ENCODE measurements at regions not wholly inside any gene's neighbourhood (a gene's known extent, or its start where the extent isn't known, plus 50 kb on each side); places are given as distances from the start of the nearest gene placed in this dataset.
"Not testable (repeated sequence)": the region's sequence is repeated elsewhere in the genome, so short reads cannot be mapped to it uniquely, and the experiment has no call there.

DNA sequence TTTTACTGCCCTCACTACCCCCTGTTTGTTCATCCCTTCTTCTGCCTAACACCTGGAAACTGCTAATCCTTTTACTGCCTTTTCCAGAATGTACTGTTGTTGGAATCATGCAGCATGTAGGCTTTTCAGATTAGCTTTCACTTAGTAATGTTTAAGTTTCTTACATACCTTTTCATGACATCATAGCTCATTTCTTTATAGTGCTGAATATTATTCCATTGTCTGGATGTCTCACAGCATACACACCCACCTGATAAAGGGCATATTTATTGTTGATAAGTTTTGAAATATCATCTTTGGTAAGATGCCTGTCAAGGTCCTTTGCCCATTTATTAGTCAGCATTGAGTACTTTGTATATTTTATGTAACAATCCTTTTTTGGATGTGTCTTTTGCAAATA is 588.2 kb upstream of the NRSN1 start:
- intact Hi-C loops (cut with DNase I; ENCODE audit: low total_unique reads): no loop called here
- TF ChIP-seq POLR2AphosphoS5 (IDR thresholded peaks at IDR 0.05) (no peak), CTCF (IDR thresholded peaks at IDR 0.05 in 8 of 11, conservative IDR thresholded peaks at IDR 0.05 in 3 of 11) (no peak), POLR2A (IDR thresholded peaks at IDR 0.05) (no peak)
- Histone ChIP-seq H3K27me3 (replicated peaks in 1 of 7) (no peaks in the 10 kb centered on the region), H3K27ac (no peak overlapping the region), H3K36me3 (no peaks in the 10 kb centered on the region), H3K4me3 (no peak overlapping the region), H3K9me3 (peaks cover 0 to 6% (median 0%) of the 10 kb centered on the region in 8 donors), H3K4me1 (no peaks in the 10 kb centered on the region)
- DNase-seq: no peak

DNA sequence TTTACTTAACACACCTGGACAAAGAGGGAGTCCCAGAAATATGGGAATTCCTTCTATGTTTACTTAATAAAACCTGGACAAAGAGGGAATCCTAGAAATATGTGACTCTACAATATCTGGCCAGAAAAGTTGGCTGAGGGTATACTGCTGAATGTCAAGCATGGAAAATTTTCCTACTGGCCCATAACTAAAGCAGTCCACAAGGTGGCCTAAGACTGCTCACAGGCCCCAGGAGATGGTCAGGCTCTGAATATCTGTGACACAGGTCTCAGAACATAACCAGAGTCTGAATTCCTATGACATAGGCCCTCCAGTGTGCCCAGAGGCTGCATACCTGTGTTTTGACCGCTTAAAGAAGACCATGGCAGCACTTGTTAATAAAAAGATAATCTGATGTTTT is 578.2 kb upstream of the NRSN1 start:
- 0 to 89% (median 78%) methylated on average over 1 of the region's 1 CpG for WGBS, 5 donors
- H3K9me3 ChIP-seq: peaks cover 0 to 4% (median 0%) of the 10 kb centered on the region in 8 donors
- no peaks in the 10 kb centered on the region for H3K27me3 ChIP-seq (replicated peaks in 1 of 7)
- intact Hi-C loops (cut with DNase I; ENCODE audit: low total_unique reads): no loop called here
- no peaks in the 10 kb centered on the region for H3K36me3 ChIP-seq
- TF ChIP-seq POLR2A (IDR thresholded peaks at IDR 0.05) (no peak), CTCF (IDR thresholded peaks at IDR 0.05 in 8 of 11, conservative IDR thresholded peaks at IDR 0.05 in 3 of 11) (no peak), POLR2AphosphoS5 (IDR thresholded peaks at IDR 0.05) (no peak)
- H3K27ac ChIP-seq: no peak overlapping the region
- no peaks in the 10 kb centered on the region for H3K4me1 ChIP-seq
- no peak for DNase-seq
- no peak overlapping the region for H3K4me3 ChIP-seq

DNA sequence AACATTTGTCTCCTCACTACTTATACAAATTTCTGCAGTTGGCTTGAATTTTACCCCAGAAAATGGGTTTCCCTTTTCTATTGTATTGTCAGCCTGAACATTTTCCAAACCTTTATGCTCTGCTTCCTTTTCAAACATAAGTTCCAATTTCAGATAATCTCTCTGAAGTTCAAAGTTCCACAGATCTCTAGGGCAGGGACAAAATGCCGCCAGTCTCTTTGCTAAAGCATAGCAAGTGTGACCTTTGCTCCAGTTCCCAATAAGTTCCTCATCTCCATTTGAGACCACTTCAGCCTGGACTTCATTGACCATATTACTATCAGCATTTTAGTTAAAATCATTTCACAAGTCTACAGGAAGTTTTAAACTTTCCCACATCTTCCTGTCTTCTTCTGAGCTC is 571.1 kb upstream of the NRSN1 start:
- peaks cover 0 to 23% (median 2%) of the 10 kb centered on the region in 8 donors for H3K9me3 ChIP-seq
- H3K4me1 ChIP-seq; DNase-seq; H3K4me3 ChIP-seq; H3K27ac ChIP-seq; H3K36me3 ChIP-seq; intact Hi-C loops (cut with DNase I; ENCODE audit: low total_unique reads); H3K27me3 ChIP-seq (replicated peaks in 1 of 7): not testable (repeated sequence)
- 78 to 83% (median 82%) methylated on average over 1 of the region's 1 CpG for WGBS, 5 donors

DNA sequence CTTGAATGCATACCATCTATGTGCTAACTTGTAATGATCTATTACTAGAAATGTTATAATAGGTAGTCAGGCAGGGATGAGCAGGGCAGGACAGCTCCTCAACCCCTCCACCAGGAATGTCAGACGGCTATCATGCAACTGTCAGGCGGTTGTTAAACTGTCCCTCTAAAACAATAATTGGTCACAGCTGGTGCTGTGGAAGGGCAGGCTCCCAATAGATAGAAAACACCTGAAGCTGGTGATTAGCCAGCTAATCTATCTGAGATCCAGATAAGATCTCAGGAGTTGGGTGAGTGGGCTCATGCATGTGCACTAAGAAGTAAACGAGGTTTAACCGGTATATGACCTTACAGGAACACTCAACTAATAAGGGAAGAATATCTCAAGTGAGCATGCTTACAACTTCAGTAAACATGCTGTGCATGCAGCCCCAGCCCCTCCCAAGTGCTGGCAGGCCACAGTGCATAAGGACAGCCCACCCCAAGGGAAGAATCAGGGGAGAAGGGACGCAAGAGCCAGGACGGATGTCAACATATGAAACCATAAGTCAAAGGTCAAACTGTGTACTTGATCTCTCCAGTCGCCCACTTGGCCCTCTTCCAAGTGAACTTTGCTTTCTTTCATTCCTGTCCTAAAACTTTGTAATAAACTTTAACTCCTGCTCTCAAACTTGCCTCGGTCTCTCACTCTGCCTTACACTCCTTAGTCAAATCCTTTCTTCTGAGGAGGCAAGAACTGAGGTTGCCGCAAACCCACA is 566.2 kb upstream of the NRSN1 start:
- no peak for TF ChIP-seq CTCF (IDR thresholded peaks at IDR 0.05 in 8 of 11, conservative IDR thresholded peaks at IDR 0.05 in 3 of 11)
- TF ChIP-seq POLR2A (IDR thresholded peaks at IDR 0.05): no peak
- TF ChIP-seq POLR2AphosphoS5 (IDR thresholded peaks at IDR 0.05): no peak

More for the DNA sequence above, 566.2 kb upstream of the NRSN1 start:
- intact Hi-C loops (cut with DNase I; ENCODE audit: low total_unique reads): no loop called here
- H3K4me1 ChIP-seq: no peaks in the 10 kb centered on the region
- peaks cover 0 to 35% (median 20%) of the 10 kb centered on the region in 8 donors for H3K9me3 ChIP-seq
- H3K36me3 ChIP-seq: no peaks in the 10 kb centered on the region
- H3K27ac ChIP-seq: no peak overlapping the region
- no peaks in the 10 kb centered on the region for H3K27me3 ChIP-seq (replicated peaks in 1 of 7)
- no peak overlapping the region for H3K4me3 ChIP-seq
- WGBS, 5 donors: 64 to 81% (median 74%) methylated on average over 9 of the region's 9 CpGs
- no peak for DNase-seq
